Epidermal melanocyte (primary cell): ENCODE measurements at regions not wholly inside any gene's neighbourhood (a gene's known extent, or its start where the extent isn't known, plus 50 kb on each side); places are given as distances from the start of the nearest gene placed in this dataset.

Source experiments
- DNase-seq: peaks from one replicate; pipeline ENCODE4 v3.0.0; 2011; ENCODE audit warnings: low spot score; ENCODE audit not compliant: insufficient read length

DNA sequence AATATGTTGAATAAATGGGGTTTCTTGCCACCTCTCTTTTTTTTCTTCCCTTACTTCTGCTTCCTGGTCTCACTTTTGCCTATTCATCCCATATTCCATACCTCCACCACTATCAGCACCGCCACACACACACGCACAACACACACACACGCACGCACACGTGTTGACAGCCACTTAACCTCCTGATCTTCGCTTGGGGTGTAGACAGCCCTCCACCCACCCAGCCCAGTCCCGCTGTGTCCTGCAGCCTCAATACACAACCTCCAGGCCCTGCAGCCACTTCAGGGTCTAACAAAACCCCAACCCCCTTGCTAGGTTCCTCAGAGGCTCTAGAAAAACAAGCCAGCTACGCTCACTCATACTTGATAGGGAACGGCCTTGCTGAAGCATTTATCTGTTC, 72.3 kb downstream of the LINC00237 start:
- DNase-seq, result no peak

DNA sequence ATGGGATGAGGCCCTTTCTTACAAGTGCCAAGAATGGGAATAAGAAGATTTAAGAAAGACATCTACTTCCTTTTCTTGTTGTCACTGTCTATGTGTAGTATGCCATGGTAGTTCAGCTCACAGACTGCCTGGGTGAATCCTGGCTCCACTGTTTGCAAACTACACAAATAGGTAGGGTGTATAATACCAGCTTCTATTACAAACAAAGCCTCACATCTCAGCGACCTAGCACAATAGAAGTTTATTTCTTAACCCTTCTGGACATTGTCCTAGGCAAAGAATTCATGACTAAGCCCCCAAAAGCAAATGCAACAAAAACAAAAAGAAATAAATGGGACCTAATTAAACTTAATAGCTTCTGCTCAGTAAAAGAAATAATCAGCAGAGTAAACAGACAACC, 74.5 kb downstream of the LINC00237 start:
- DNase-seq, result no peak

DNA sequence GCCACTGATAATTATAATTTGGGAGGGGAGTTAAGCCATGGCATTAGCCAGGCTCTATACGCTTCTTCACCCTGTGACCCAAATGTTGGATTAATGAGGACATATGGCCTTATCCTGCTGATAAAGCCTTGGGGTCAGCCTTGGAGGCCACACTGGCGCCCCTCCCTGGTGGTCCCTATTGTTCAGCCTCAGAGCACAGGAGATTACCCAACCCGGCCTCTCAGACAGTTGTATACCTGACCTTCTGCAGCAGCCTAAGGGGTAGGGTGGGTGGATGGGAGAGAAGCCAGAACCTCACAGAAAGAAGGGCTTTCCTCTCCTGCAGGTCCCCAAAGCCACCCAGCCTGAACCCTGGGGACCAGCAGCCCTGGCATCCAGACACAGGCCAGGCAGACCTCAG, 76.8 kb downstream of the LINC00237 start:
- no peak for DNase-seq

DNA sequence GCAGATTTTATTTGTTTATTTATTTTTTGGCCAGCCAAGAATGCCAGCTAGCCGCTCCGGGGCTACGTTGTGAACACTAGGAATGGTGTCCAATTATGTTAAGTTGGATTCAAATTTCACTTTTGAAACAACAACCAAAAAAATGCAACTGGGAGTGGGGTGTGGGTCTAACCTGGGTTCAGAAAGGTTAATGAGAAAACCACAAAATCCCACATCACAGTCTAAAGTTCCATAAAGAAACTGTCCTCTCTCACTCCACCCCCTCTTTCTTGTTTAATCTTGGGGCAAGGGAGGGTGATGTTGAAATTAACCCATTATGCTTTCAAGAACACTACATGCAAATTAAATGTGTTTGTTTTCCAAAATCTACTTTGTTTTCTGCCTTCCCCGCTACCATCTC, 77.2 kb downstream of the LINC00237 start:
- no peak for DNase-seq

DNA sequence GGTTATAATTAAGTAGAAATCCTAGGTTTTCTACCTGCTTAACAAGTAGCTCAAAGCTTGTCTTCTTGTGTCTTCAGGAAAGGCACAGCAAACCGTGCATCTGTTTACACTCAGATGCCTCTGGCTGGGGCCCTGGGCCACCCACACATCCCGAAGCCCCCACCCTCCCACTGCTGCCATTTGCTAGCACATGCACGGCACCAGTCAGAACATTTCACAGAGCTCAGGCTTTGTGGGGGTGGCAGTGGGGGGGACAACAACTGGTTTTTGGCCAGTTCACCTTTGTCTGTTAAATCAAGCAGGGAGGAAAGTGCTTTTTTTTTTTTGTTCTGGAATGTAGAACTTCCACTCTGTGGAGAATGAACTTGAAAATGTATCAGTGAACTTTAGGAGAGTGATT, 77.7 kb downstream of the LINC00237 start:
- no peak for DNase-seq

- DNase-seq, result no peak
Observed at GRCh38 chr20:21027569-21027968, 78.6 kb downstream of the LINC00237 start.

DNA sequence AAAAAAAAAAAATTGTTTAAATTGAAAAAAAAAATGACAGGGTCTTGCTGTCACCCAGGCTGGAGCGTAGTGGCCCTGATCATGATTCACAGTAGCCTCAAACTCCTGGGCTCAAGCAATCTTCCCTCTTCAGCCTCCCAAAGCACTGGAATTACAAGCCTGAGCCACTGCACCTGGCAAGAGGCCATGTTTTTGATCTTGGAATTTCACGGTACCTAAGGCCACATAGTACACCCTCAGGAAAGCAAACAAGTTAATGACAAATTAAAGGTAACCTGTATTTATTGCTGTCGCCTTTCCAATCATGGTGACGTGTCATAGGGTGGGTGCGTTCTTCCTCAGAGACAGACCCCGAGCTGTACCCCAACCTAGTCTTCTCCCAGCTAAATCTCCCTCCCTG, 79.2 kb downstream of the LINC00237 start:
- DNase-seq, result no peak

DNA sequence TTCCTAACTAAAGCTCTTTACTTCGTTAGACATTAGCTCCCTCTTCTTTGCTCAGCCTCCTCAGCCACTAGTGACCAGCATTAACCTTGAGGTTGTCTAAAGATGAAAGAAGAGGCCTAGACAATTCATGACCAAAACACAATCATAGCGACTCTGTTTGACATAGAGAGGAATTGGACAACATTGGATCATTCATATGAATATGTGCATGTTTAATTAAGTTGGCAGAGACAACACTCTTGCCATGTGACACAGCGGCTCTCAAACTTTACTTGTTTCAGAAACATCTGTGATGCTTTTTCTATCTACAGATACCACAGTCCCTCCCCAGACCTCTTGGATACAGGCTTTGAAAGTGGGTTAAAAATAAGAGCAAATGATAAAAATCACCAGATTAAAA, 81.7 kb downstream of the LINC00237 start:
- no peak for DNase-seq

DNA sequence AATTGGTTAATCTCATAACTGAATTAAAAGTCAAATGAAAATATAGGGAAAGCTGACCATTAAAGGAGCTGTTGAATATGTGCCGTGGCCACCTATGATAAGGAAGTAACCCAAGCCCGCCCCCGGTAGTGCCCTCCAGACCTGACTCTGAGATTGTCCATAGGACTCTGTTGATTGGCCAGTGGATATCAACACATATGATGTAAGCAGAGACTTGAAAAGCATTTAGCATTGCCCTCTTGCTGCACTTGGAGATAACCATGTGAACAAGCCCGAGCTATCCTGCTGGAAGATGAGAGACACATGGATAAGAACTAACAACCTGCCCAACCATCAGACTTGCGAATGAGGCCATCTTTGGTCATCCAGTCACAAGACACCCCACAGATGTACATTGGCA, 83.2 kb downstream of the LINC00237 start:
- no peak for DNase-seq

DNA sequence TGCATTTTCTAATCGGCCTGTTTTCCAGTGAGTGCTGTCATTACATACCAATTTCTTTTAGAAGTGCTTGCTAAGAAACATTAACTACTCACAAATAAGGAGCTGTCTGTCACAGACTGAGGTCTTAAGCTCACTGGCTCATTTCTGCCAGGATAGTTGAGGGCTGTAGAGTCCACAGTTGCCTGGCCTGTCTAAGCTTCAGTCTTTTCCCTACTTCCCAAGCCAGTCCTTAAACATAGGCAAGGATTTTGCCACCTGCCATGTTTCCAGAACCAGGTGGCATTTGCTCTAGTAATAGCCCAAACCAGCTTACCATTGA, 84.7 kb downstream of the LINC00237 start:
- DNase-seq, result no peak

DNA sequence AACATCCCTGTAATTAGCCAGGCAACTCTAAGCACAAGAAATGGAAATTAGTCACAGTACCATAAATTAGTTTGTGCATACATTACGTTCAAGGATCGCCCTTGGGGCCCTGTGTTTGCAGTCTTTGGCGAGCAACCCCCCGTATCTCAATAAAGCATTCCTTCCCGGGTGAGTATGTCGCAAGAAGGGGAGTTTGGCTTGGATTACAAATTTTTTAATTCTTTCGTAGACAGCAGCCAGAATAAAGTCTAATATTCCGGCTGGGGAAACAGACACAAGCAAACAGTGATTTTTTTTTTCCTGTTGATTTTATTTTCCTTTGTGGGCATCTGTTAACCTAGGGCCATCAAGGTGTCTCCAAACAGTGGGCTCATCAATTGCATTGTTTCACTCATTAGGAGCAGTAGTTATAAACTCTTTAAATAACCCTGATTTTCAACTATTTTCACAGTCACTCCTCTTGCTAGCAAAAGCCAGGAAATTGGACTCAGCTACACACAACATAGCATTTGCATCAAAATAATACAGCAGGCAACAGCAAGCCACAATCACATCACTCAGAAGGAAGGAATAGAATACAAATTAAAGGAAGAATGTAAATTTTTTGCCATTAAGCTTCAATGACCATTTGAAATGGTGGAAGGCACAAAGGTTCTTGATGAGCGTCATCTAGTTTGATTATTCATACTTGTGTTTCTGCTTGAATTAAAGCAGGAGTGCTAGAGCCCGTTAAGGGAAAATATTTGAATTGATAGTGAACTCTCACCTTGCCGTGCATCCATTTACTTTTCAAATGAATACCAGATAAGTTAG, 85.3 kb downstream of the LINC00237 start:
- DNase-seq, result no peak

GRCh38 chr20:21019814-21020658, 86.1 kb downstream of the LINC00237 start:
- DNase-seq, result no peak

- DNase-seq, result no peak
Observed at GRCh38 chr20:21019468-21019813, 86.7 kb downstream of the LINC00237 start.

DNA sequence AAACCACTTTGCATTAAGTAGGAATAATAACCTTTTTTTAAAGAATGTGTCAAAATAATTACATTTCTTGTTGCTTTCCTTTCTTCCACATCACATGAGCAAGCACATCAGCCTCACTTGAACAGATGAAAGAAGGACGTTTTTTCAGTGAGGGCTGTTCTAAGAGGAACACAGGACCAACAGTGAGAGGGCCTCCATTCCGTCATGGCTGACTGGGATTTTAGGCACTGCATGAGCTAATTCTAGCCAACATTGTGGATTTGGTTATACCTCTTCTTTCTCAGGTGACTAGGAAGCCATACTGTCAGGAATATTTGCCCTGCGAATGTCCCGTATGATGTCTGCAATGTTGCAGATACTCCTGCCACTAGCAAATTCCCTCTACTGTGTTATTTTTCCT, 87.6 kb downstream of the LINC00237 start:
- no peak for DNase-seq

- no peak for DNase-seq
Observed at GRCh38 chr20:21017528-21018085, 88.6 kb downstream of the LINC00237 start.

DNA sequence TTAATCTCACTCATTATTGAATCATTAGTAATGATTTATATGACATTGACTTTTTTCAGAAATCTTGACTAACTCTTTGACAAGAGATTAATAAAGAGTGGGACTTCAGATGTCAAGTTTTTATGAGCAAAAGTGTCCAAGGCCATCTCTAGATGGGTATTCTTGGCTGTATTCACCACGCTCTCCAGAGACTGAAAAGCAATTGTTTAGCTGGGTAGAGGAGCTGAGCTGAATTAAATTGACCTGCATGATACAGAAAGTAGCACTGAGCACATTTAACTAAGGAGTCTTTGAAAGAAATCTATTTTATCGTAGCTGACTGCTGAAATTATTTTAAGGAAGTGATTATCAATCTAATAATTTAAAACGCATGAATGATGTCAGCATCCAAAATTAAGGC, 89.4 kb downstream of the LINC00237 start:
- no peak for DNase-seq

DNA sequence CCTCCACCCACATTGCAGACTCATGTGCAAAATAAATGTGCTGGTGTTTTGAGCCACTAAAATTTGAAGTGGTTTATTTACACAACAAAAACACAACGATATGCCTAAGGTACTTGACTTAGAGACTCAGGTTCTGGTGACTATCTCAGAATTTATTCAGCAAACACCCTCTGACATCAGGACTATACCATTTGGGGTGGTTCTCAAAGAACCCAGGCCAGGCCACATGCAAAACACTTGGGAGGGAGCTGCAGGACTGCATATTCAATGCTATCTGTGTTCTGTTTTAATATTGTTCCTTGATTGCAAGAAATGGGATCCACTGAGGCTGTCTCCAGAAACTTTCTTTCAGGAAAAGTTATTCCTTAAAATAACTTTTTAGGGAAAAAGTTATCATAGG, 91.6 kb downstream of the LINC00237 start:
- DNase-seq, result no peak

DNA sequence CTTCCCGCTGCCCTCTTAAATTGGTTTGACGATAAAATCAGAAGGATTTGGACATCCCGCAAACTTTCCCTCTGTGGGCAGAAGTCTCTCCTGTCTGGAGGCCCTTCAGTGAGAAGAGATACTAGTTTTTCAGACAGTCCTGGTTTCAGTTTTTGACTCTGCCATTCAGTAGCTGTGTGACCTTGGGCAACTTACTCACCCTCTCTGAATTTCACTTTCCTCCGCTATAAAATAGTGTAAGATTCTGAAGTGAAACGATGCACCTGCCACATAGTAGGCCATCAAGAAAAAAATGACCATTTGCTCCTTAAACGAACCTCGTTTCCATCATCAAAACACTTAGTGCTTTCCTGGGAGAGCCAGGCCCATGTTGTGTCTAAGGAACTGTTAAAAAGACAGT, 97.2 kb downstream of the LINC00237 start:
- no peak for DNase-seq

- DNase-seq, result no peak
Observed at GRCh38 chr20:21006611-21007010, 99.5 kb downstream of the LINC00237 start.

DNA sequence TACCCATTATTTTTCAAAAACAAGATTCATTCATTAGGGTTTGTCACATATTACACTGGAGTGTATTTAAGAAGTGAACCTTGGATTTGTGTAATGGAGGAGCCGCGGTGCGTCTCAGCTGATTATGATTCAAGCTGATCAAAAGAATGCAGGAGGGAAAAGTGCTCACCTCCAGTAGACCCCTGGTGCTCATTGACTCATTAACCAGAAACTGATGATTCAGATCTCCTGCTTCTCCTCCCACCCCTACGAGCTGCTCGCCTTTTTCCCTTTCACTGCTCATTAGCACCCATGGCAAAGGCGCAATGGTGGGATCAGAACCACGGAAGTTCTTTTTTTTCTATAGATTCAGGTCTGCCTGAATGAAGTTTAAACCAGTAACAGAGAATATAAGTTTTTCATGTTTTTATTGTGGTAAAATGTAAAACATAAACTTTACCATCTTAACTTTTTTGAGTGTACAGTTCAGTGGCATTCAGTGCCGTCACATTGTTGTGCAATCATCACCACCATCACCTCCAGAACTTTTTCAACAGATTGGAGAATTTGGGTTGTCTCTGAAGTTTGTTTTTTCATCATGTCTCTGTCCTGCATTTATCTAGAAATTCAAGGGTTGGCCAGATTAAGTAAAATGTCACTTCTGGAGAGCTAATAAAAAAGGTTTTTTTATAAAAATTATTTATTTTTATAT, 101.6 kb downstream of the LINC00237 start:
- DNase-seq, result no peak

- DNase-seq, result no peak
Observed at GRCh38 chr20:21003902-21004301, 102.3 kb downstream of the LINC00237 start.

- no peak for DNase-seq
Observed at GRCh38 chr20:21002486-21002885, 103.7 kb downstream of the LINC00237 start.
